ENCODE measurements at regions not wholly inside any gene's neighbourhood (a gene's known extent, or its start where the extent isn't known, plus 50 kb on each side); places are given as distances from the start of the nearest gene placed in this dataset.

DNA sequence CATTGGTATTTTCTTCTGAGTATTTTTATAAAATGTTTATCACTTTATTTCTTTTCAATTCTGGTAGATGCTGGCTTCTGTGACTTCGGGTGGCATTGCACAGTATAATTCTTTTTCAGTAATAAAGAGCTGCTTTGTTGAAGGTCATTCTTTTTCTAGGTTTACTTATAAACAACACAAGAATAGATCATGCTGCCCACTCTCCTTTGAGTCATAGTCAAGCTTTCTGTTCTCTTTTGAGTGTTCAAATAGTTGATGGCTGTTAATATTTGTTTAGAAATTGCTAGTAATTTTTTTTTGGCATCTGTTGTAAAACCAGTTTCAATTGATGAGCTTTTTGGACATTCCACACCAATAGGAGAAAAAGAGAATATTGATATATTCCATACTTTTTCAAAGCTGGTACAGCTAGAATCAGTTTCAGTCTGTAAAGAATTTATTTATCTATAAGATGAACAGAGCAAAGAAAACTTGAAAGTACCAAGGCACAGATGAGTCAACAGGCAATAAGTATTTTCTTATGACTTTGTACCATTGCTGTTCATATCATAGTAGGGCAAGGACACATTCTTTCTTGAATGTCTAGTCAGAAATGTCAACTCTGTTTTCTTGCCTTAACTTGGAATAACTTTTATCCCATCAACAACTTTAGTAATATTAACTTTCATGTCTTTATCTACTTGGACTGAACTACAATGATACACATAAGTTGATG is 513.0 kb upstream of the SEL1L start:
- TF ChIP-seq, protein P1, sequence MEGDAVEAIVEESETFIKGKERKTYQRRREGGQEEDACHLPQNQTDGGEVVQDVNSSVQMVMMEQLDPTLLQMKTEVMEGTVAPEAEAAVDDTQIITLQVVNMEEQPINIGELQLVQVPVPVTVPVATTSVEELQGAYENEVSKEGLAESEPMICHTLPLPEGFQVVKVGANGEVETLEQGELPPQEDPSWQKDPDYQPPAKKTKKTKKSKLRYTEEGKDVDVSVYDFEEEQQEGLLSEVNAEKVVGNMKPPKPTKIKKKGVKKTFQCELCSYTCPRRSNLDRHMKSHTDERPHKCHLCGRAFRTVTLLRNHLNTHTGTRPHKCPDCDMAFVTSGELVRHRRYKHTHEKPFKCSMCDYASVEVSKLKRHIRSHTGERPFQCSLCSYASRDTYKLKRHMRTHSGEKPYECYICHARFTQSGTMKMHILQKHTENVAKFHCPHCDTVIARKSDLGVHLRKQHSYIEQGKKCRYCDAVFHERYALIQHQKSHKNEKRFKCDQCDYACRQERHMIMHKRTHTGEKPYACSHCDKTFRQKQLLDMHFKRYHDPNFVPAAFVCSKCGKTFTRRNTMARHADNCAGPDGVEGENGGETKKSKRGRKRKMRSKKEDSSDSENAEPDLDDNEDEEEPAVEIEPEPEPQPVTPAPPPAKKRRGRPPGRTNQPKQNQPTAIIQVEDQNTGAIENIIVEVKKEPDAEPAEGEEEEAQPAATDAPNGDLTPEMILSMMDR (IDR thresholded peaks at IDR 0.05; ENCODE audit: low read length) = no peak
- no peak for TF ChIP-seq EZH2 (IDR thresholded peaks at IDR 0.05; ENCODE audit: borderline replicate concordance, low read length)
